NOMO-1 (cell line): ENCODE measurements at regions not wholly inside any gene's neighbourhood (a gene's known extent, or its start where the extent isn't known, plus 50 kb on each side); places are given as distances from the start of the nearest gene placed in this dataset.

Experiments used
- DNase-seq, 2 experiments: peaks; one replicate each; lab custom pipeline; 2025; ENCODE audit not compliant: unreplicated experiment in 2 of 2; lab: John Stamatoyannopoulos, UW

DNA sequence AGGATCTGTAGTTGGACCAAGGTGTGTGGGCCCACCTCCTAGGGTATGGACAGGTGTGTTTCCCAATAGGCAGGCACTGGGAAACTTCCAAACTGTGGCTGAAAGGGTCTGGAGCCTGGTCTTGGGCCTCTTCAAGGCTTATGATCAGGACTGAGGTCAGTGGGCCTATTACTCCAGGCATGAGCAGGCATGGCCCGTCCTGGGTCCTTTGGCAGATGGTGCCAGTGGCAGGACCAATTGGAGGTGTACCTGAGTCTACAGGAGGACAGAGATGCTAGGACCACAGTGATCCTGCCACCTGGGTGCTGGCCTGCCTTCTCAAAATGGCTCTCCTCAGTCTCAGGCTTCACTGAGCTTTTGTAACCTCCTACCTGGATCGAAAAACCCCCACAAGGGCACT, 95.4 kb downstream of the RAB18 start:
- no peak for DNase-seq

DNA sequence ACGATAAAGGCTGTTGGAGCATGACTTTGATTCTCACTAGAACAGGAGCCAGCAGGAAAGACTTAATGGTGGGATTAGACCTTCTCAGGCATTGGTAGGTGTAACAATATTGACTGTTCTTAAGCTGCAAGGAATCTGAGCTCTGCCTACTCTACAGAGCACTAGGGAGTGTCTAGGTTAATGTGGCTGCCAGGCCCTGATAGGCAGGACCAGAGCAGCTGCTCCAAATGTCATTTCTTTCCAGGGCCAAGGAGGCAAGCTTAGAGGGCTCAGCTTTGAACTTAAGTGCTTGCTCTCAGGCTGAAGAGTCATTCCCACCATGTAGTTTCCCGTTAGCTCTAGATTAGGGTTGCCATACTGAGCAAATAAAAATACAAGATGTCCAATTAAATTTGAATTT, 96.8 kb downstream of the RAB18 start:
- no peak for DNase-seq

DNA sequence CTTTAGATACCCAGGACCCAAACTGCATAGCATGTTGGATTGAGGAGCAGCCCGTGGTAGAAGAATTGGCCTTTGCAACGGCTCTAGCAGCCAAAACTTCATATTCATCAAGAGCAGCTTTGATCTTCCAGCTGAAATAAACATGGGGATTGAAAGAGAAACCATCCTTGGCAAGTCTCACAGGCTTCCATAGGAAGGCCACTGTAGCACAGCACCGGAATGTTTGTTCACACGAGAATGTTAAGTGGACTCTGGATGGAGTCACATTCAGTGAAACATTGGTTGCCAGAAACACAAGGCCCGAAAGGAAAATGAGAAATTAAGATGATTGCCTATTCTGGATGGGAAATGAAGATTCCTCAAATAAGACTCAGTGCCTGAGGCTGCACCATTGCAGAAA, 97.4 kb downstream of the RAB18 start:
- no peak for DNase-seq

DNA sequence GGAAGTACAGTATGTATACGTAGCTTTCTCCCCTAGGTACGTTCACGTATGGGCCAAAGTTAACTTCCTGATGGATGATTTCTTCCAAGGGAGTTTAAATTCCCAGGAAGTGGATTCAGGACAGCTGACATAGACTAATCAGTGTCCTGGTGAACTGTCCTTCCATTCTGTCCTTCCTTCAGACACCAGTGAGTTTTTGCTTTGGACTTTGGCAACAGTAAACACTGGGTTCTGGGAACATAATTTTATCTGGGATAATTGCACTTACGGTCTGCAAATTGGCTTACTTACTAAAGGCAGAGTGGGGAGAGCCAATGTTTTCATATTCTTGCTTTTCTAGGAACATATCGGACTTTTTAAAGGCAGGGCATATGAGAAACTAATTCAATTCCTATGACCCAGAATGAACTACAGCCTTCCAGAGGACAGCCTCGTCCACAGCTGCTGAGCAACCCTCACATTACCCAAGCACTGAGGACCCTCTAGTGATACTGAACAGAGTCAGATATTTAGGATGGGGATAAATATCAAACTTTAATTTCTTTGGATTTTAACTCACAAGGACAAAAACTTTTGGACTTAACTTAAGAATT, 97.9 kb downstream of the RAB18 start:
- DNase-seq = no peak

DNA sequence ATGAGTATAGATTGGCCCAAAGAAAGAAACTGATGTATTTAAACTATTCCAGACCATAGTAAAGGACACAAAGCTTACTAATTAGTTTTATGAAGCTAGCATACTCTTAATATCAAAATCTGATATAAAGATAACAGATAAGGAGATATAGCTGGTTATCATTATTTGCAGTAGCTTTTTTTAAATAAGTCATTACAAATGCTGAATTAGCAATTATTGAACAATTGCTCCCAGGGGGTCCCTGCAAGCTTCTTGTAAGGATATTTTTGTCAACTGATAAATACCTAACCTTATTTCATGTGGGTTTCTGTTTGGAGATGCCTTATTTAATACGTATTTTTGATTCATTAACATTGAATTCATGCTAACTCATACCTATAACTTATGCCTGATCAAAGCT, 99.0 kb downstream of the RAB18 start:
- DNase-seq = no peak

DNA sequence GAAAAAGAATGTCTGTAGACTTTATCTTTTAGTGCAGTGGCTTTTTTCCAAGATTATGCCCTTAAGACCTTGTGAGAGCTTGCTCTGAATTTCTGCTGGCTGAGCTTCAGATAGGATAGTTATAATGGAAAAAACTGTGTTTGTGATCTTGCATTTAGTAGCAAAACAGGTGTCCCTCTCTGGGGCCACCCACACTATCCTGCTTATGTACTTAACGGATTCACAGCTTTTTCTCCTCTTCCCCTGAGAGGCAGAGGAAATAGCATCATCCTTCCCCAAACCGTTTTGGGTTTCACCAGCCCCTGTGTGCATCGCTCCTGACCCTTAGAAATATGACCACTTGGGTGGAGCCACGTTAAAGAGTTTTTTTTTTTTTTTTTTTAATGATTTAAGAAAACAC, 101.2 kb downstream of the RAB18 start:
- no peak for DNase-seq

DNA sequence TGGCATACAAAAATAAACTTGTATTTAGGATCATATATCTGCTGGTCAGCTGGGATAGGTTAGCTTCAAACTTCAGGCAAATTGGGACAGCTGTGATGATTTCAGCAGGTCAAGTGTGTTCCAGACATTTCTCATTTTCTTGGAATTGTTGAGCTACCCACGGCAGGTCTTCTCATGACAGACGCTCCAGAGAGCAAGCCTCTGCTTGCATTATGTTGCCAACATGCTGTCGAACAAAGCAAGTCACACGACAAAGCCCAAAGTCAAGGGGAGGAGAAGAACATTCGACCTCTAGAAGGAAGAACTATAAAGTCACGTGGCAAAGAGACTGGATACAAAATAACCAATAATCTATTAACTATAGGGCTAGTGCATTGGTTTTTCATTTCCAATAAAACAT, 103.5 kb downstream of the RAB18 start:
- no peak for DNase-seq

DNA sequence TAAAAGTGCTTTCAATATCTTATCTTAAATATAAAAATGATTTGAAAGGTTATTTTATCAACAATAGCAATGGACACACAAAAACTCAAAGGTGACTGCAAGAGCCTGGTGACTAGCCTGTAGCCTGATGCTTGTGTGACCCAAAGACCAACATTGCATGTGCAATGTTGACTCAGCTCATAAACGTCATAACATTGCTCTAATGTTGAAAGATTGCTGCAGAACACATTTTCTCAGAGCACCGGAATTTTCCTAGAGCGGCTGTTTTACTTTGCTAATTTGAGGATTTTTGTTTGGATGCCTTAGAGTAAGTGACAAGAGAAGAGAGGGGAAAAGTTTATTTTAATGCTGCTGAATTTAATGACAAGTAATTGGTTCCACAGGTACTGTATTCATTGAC, 107.1 kb downstream of the RAB18 start:
- DNase-seq = no peak

DNA sequence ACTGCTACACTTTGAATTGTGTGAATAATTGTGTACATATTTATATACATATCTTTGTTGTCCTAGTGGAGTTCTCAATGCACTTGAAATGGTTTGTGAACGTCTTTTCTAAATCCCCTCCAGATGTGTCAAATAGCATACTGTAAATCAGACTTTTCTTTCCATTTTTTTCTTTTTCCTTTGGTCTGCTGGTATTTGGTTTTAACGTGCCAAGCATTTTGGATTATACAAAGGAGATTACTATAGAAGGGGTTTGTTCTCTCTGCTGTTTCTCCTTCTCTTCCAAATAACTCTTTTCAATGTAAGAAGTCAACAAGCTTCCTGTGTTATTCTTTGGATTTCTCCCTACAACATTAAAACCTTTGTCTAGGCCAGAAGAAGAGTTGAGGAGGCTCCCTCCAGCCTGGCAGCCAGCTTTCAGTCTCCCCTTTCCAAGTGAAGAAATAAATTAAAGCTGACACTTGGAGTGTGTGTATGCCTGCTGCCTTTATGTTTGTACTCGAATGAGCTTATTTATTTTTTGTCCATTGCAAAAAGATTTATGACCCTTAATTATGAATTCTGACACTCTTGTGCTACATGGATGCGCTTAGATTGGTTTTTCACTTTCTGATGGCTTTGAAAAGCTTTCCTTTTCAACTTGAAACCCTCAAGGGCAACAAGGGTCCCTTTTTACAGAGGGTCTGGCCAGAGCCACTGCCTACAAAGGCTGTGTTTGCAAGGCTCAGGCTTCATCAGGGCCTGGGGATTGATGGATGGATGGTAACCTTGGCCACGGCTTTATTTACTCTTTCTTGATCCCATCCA, 107.8 kb downstream of the RAB18 start:
- no peak for DNase-seq

DNA sequence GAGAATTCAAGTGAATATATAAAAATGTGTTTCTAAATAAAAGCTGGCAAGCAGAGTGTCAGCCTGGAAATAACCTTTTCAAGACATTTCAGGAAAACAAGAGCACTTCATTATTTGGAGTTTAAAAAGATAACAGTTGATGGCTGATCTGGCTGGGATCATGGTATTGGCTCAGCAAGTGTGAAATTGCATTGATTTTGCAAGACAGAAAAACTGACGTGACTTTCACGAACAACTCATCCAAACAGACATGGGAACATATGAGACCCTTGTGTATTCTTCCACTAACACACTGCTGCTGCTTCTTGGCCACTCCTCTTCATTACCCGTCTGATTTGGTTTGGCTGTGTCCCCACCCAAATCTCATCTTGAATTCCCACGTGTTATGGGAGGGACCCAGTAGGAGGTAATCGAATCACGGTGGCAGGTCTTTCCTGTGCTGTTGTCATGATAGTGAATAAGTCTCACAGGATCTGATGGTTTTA, 108.5 kb downstream of the RAB18 start:
- DNase-seq = no peak

DNA sequence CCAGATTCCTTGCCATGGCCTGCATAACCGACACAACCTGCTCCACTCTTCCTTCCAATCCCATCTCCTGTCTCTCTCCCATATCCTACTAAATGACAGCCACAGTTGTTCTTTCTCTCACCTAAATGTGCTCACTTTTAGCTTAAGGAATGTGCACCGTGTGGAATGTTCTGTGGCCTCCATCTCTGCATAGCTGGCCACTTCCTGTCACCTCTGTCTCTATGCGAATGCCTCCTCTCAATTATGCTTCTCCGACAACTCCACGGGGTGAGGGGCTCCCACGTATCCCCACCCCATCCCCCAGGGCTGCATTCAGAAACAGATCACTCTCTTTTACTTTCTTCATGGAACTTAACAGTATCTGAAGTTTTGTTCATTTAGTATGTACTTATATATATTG, 110.7 kb downstream of the RAB18 start:
- no peak for DNase-seq

DNA sequence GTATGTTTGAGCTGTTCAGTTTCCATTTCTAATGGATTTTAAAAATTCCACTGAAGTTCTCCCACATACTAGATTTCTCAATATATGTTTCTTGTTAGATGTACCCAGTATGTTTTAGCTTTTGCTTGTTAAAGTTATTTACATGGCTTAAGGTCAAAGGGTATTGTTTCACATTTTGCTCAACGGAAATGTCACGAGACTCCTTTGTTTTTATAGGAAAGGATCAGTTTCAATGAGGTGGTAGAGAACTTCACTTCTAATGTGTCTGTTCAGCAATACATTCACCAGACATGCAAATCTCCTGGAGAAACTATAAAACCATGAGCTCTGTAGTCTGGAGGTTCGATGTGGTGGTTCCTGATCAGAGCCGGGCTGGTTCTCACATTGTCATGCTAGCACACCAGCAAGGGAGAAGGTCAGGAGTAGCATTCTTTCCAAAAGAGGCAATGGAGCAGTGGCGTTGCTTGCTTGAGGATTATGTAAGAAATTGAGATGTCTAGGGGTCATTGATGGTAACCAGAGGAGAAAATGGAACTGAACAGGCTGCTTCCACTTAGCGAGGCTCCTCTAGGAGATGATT, 114.0 kb downstream of the RAB18 start:
- DNase-seq = no peak

DNA sequence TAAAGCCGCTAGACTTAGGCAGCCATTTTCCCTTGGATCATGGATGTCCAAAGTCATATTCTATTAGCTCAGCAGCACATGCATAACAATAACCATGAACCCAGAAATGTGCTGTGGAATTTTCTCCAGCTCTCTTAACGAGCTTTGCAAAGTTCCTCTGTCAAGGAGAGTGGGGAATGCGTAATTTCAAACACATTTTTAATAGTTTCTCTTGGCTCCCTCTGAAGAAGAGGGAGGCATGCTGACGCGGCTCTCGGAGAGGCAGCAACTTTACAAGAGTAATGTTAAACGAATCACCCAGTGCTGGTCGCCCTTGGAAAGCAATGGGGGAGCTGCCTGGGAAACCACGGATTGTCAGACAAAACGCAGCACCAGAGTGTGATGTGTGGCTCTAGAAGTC, 114.8 kb downstream of the RAB18 start:
- no peak for DNase-seq

DNA sequence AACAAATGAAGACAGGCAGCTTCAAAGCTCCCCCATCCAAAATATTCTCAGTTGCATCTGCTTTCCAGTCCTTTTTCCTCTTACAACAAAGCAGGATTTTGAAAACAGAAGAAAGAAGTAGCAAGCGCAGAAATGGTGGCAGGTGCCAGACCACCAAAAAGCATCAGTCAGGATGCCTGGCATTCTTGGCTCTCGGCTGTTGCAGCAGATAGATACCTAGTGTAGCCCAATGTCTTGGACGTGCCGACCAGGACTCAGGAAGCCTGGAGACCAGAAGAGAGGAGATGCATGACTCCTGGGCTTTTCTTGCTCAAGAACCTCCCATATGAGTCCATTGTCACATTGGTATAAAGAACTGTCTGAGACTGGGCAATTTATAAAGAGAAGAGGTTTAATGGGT, 115.2 kb downstream of the RAB18 start:
- no peak for DNase-seq

DNA sequence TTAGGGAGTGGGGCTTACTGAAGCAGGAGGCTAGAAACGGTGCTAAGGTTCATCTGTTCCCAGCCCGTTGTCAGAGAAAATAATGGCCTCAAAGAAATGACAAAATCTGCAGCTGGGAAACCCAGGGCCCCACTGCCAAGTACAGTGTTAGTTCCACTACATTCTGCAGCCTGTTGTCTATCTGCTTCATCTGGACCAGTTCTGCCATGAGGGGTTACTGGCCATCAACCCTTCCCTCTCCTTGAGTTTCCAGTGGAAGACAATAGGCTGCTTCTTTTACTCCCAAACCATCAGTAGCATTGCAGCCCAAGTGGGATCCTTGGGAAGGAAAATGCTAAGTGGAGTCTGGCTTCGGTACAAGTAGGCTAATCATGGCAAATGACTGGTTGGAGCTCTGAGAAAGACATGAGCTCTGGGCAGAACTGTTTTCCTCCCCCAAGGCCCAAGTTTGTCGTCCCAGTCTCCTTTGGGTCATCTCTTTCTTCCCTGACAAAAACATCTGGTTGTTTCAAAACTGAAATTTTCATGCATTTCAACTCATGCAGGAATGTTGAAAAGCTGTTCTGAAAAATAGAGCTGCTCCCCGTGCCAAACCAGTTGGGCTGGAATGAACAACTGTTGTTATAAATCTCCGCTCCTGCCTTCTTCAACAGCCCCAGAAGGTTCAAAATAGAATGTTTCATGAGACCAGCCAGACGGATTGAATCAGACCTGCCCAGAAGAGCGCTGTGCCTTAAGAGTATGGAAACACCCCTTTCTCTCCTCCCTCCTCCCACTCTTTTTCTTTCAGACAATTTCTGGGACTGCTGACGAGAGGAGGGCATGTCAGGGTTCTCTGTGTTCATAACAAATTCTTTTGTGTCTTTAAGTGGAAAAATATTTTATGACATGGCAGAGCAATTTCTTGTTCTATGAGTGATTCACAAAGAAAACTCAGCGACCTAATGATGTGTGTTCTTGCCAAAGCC, 116.6 kb downstream of the RAB18 start:
- DNase-seq = no peak

DNA sequence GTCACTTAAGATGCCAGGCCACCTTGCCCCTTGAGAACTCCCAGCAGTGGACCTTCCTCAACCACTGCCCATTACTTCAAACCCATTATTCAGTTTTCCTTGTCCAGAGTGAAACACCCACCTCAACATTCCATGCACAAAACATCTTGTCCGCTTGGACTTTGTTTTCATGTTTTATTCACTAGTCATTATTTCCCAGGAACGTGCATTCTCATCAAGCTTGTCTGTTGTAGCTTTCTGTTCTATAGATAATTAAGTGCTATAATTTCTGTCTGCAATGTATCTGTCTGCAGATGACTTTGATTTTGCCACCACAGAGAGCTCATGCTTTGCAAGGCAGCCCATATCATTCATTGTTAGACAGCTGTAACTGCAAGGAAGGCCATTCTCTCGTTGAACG, 117.4 kb downstream of the RAB18 start:
- no peak for DNase-seq

DNA sequence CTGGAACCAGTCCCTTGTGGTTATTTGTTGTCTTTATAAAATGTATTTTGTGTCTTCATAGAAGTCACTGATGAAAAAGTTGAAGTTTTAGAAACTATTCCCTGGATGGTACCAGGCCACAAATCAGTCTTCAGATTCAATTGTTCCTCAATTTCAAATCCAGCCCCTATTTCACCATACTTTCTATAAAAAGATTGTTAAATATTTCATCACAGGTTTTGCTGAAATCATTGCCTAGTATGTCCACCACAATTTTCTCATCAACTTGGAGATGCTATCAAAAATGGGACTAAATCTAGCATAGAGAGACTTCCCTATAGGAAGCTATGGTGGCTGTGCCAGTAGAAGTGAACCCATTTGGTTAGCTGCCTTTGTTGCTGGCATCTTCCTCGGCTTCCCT, 118.5 kb downstream of the RAB18 start:
- DNase-seq = peak; percentile 65 to 91
